Activated naive CD8-positive, alpha-beta T cell treated with anti-CD3 and anti-CD28 coated beads for 36 hours (primary cell): ENCODE measurements at regions not wholly inside any gene's neighbourhood (a gene's known extent, or its start where the extent isn't known, plus 50 kb on each side); places are given as distances from the start of the nearest gene placed in this dataset.

ENCODE experiments used
- DNase-seq: peaks from one replicate; pipeline ENCODE4 v3.0.0; 2021
- H3K27ac Mint-ChIP-seq: one replicate; pipeline ENCODE4 v1.8.0; 2022; ENCODE audit warnings: mild to moderate bottlenecking, moderate library complexity, mixed read lengths
- H3K27me3 Mint-ChIP-seq: one replicate; pipeline ENCODE4 v1.8.0; 2022; ENCODE audit warnings: mild to moderate bottlenecking, mixed read lengths
- H3K36me3 Mint-ChIP-seq: one replicate; pipeline ENCODE4 v1.8.0; 2021; ENCODE audit warnings: mild to moderate bottlenecking, mixed read lengths
- H3K4me1 Mint-ChIP-seq: one replicate; pipeline ENCODE4 v1.8.0; 2021; ENCODE audit warnings: mixed read lengths
- H3K4me3 Mint-ChIP-seq: one replicate; pipeline ENCODE4 v1.8.0; 2022; ENCODE audit warnings: mild to moderate bottlenecking, moderate library complexity, mixed read lengths
- H3K9me3 Mint-ChIP-seq: one replicate; pipeline ENCODE4 v1.8.0; 2022; ENCODE audit warnings: mixed read lengths

GRCh38 chr9:20197976-20198685 lies 409.3 kb upstream of the SLC24A2 start:
- H3K4me1 Mint-ChIP-seq: peaks cover 12% of the 10 kb centered on the region
- H3K9me3 Mint-ChIP-seq: peaks cover 15% of the 10 kb centered on the region
- peaks cover 6% of the 10 kb centered on the region for H3K36me3 Mint-ChIP-seq
- no peak overlapping the region for H3K4me3 Mint-ChIP-seq
- no peak for DNase-seq
- no peak overlapping the region for H3K27ac Mint-ChIP-seq
- H3K27me3 Mint-ChIP-seq: peaks cover 13% of the 10 kb centered on the region

DNA sequence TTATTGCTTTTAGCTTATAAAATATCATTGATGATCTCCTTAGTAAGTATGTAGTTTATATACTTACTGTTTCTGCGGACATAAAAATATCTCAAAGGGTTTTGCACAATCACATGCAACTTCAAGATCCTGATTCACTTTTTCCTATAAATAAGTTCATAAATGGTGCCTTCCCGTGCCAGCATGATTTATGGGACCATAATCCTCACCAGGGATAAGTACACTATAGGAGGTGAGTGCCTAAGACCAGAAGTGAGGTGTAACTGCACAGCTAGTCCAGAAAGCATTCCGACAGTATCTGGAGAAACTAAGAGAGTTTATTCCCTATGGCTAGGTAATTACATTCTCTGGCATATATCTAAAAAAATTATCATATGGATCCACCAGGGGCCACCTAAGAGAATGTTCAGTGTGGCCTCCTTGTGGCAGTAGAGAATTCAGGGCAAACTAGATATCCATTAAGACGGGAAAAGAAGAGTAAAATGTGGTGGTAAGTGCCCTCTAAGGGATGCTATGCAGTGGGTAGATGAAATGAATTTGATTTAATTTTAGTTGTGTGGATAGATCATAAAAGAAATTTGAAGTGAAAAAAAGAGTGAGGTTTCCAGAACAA lies 402.5 kb upstream of the SLC24A2 start:
- no peaks in the 10 kb centered on the region for H3K4me1 Mint-ChIP-seq
- peaks cover 2% of the 10 kb centered on the region for H3K36me3 Mint-ChIP-seq
- H3K4me3 Mint-ChIP-seq: no peak overlapping the region
- DNase-seq: no peak
- H3K27ac Mint-ChIP-seq: no peak overlapping the region
- H3K9me3 Mint-ChIP-seq: peaks cover 12% of the 10 kb centered on the region
- H3K27me3 Mint-ChIP-seq: no peaks in the 10 kb centered on the region

DNA sequence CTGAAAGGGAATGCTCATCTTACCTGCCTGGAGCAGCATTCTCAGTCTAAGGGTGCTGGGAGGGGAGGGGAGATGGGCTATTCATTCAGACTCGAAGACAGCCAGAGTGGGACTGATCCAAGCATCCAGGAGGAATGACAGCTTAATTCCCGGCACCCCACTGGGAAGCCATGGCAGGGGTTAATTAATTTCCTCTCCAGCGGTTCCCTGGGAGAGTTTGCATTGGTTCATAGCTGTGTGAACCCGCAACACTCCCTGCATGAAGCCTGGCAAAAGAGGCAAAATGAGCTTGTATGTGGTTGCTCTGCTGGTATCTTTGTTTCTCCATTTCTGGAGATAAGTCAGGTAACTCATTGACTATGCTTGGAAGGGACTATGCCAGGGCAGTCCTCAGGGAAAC lies 401.0 kb upstream of the SLC24A2 start:
- Mint-ChIP-seq H3K27me3 (no peaks in the 10 kb centered on the region), H3K4me3 (no peak overlapping the region), H3K4me1 (no peaks in the 10 kb centered on the region), H3K36me3 (no peaks in the 10 kb centered on the region), H3K27ac (no peak overlapping the region), H3K9me3 (peaks cover 6% of the 10 kb centered on the region)
- DNase-seq: no peak

DNA sequence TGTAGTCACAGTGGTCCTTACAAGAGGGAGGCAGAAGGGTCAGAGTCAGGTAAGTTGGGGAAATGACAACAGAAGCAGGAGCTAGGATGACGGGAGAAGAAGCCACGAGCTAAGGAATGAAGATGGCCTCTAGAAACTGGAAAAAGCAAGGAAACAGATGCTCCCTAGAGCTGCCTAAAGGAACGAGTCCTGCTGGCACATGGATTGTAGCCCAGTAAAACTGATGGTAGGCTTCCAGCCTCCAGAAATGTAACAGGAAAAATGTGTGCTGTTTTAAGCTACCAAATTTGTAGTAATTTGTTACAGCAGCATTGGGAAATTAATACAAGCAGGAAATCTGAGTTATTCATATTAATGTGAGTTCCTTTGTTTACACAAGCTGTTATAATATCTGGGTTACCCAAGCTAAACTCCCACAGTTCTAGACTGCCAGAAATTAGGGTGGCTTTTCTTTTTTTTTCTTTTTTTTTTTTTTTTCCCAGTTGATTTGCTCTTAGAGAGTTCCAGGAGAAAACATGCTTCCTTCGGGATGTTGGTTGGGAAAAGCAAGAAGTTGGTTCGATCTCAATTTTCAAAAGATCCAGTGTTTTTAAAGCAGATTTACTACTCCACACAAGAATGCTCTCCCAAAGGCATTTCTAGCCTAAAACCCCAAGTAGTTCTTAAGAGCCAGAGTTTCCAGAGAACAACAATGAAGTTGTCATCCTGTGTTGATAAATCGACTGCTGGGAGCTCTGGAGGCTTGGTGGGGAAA lies 400.0 kb upstream of the SLC24A2 start:
- no peak overlapping the region for H3K27ac Mint-ChIP-seq
- H3K9me3 Mint-ChIP-seq: peaks cover 2% of the 10 kb centered on the region
- H3K4me1 Mint-ChIP-seq: no peaks in the 10 kb centered on the region
- H3K36me3 Mint-ChIP-seq: no peaks in the 10 kb centered on the region
- H3K4me3 Mint-ChIP-seq: no peak overlapping the region
- DNase-seq: no peak
- H3K27me3 Mint-ChIP-seq: no peaks in the 10 kb centered on the region

- DNase-seq: no peak
- H3K4me3 Mint-ChIP-seq: no peak overlapping the region
- no peak overlapping the region for H3K27ac Mint-ChIP-seq
- no peaks in the 10 kb centered on the region for H3K27me3 Mint-ChIP-seq
- peaks cover 6% of the 10 kb centered on the region for H3K9me3 Mint-ChIP-seq
- H3K36me3 Mint-ChIP-seq: no peaks in the 10 kb centered on the region
- H3K4me1 Mint-ChIP-seq: no peaks in the 10 kb centered on the region
Observed at GRCh38 chr9:20187318-20187717, 398.5 kb upstream of the SLC24A2 start.

DNA sequence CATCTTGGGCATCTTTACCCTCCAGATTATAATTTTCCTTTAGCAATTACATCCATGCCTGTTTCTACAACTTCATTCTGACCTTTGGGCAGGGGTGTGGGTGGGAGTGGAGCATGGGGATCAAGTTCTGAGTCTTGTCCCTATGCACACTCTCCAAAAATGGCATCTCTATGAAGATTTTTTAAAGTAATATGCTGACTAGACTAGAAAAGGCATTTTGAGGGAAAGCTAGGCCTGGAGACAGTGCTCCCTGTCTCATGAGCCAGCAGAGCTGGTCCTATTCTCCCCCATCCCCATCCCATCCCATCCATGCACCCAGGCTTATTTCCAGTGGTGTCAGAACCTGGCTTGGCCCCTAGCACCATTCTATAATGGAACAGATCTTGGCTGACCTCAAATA lies 398.0 kb upstream of the SLC24A2 start:
- H3K36me3 Mint-ChIP-seq: no peaks in the 10 kb centered on the region
- no peaks in the 10 kb centered on the region for H3K4me1 Mint-ChIP-seq
- H3K4me3 Mint-ChIP-seq: no peak overlapping the region
- no peak for DNase-seq
- H3K27ac Mint-ChIP-seq: no peak overlapping the region
- no peaks in the 10 kb centered on the region for H3K27me3 Mint-ChIP-seq
- H3K9me3 Mint-ChIP-seq: peaks cover 4% of the 10 kb centered on the region

DNA sequence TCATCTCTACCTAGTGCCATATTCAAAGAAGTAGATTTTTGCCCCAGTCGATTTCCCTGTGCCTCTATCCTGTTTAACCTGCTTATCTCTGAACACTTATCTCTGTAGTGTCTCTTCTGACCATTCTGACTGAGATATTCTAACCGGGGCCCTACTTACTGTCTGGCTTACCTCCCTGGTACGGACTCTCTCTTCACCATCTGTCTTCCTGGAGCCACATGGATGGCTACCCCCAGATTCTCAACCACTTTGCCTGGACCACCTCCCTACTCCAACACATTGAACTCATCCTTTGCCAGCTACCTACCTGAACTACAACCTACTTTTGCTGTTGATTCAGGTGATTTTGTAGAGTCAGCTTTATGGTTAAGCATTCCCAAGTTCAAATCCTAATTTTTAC lies 397.4 kb upstream of the SLC24A2 start:
- no peak overlapping the region for H3K4me3 Mint-ChIP-seq
- H3K36me3 Mint-ChIP-seq: no peaks in the 10 kb centered on the region
- no peak for DNase-seq
- no peak overlapping the region for H3K27ac Mint-ChIP-seq
- no peaks in the 10 kb centered on the region for H3K4me1 Mint-ChIP-seq
- peaks cover 4% of the 10 kb centered on the region for H3K9me3 Mint-ChIP-seq
- no peaks in the 10 kb centered on the region for H3K27me3 Mint-ChIP-seq

DNA sequence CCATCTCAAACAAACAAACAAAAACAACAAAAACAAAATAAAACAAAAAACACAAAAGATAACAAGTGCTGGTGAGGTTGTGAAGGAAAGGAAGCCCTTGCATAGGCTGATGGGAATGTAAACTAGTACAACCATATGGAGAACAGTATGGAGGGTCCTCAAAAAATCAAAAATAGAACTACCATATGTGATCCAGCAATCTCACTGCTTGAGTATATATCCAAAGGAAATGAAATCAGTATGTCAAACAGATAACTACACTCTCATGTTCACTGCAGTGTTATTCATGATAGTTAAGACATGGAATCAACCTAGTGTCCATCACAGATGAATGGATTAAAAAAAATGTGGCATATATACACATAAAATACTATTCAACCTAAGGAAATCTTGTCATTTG lies 395.7 kb upstream of the SLC24A2 start:
- H3K36me3 Mint-ChIP-seq: no peaks in the 10 kb centered on the region
- H3K27ac Mint-ChIP-seq: no peak overlapping the region
- no peak overlapping the region for H3K4me3 Mint-ChIP-seq
- no peaks in the 10 kb centered on the region for H3K4me1 Mint-ChIP-seq
- peaks cover 4% of the 10 kb centered on the region for H3K9me3 Mint-ChIP-seq
- H3K27me3 Mint-ChIP-seq: no peaks in the 10 kb centered on the region
- DNase-seq: no peak

DNA sequence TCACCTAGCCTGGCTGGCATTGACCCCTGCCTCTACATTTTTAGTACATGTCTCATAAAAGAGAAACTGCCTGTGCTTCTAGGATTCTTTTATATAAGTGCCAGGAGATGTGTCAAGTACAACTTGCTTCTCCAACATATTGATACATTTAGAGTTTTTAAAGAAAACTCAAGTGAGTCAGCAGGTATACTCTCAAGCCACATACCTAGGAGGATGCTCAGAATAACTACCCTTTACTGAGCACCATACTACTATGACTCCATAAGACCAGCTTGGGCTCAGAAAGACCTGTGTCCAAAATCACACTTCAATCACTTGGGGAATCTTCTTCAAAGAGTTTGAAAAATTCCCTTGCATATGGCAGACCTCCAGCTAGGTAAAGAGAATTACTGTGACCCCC lies 389.8 kb upstream of the SLC24A2 start:
- peaks cover 4% of the 10 kb centered on the region for H3K27me3 Mint-ChIP-seq
- H3K4me3 Mint-ChIP-seq: no peak overlapping the region
- H3K9me3 Mint-ChIP-seq: peaks cover 5% of the 10 kb centered on the region
- no peak for DNase-seq
- H3K27ac Mint-ChIP-seq: no peak overlapping the region
- H3K36me3 Mint-ChIP-seq: no peaks in the 10 kb centered on the region
- no peaks in the 10 kb centered on the region for H3K4me1 Mint-ChIP-seq

GRCh38 chr9:20178197-20178596 lies 389.4 kb upstream of the SLC24A2 start:
- H3K4me3 Mint-ChIP-seq: no peak overlapping the region
- H3K27ac Mint-ChIP-seq: no peak overlapping the region
- no peaks in the 10 kb centered on the region for H3K4me1 Mint-ChIP-seq
- no peaks in the 10 kb centered on the region for H3K36me3 Mint-ChIP-seq
- peaks cover 5% of the 10 kb centered on the region for H3K9me3 Mint-ChIP-seq
- peaks cover 4% of the 10 kb centered on the region for H3K27me3 Mint-ChIP-seq
- no peak for DNase-seq

GRCh38 chr9:20170122-20170521 lies 381.3 kb upstream of the SLC24A2 start:
- DNase-seq: no peak
- peak overlapping the region; percentile 36 for H3K27ac Mint-ChIP-seq
- no peaks in the 10 kb centered on the region for H3K27me3 Mint-ChIP-seq
- H3K4me1 Mint-ChIP-seq: no peaks in the 10 kb centered on the region
- no peak overlapping the region for H3K4me3 Mint-ChIP-seq
- peaks cover 47% of the 10 kb centered on the region for H3K9me3 Mint-ChIP-seq
- peaks cover 21% of the 10 kb centered on the region for H3K36me3 Mint-ChIP-seq

GRCh38 chr9:20152151-20152725 lies 363.4 kb upstream of the SLC24A2 start:
- Mint-ChIP-seq H3K36me3 (no peaks in the 10 kb centered on the region), H3K27me3 (peaks cover 3% of the 10 kb centered on the region), H3K27ac (no peak overlapping the region), H3K4me3 (no peak overlapping the region), H3K9me3 (no peaks in the 10 kb centered on the region), H3K4me1 (peaks cover under 1% of the 10 kb centered on the region)
- DNase-seq: no peak

DNA sequence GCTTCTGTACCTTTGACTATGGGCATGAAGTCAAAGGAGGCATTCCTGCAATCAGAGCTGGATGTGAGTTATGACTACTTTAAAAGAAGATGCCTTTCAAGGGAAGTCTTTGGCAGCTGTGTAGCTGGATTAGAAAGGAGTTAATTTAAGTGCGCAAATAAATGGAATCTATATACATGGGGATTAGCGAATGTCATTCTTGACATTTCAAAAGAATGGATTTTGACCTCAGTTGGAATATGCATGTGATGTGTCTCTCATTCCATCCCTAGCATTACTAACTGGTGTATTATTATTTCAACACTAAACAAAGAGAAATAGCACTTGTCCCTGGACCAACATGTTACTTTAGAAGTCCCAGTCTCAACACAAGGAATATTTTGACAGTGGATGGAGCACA lies 359.6 kb upstream of the SLC24A2 start:
- H3K27ac Mint-ChIP-seq: no peak overlapping the region
- H3K4me3 Mint-ChIP-seq: no peak overlapping the region
- no peaks in the 10 kb centered on the region for H3K36me3 Mint-ChIP-seq
- H3K9me3 Mint-ChIP-seq: no peaks in the 10 kb centered on the region
- H3K27me3 Mint-ChIP-seq: peaks cover 14% of the 10 kb centered on the region
- peaks cover 9% of the 10 kb centered on the region for H3K4me1 Mint-ChIP-seq
- no peak for DNase-seq

- no peak for DNase-seq
- H3K9me3 Mint-ChIP-seq: no peaks in the 10 kb centered on the region
Observed at GRCh38 chr9:20144197-20144596, 355.4 kb upstream of the SLC24A2 start.

GRCh38 chr9:20139763-20140290 lies 351.0 kb upstream of the SLC24A2 start:
- no peak overlapping the region for H3K4me3 Mint-ChIP-seq
- H3K36me3 Mint-ChIP-seq: no peaks in the 10 kb centered on the region
- H3K27me3 Mint-ChIP-seq: peaks cover 11% of the 10 kb centered on the region
- no peaks in the 10 kb centered on the region for H3K9me3 Mint-ChIP-seq
- no peak overlapping the region for H3K27ac Mint-ChIP-seq
- no peak for DNase-seq
- H3K4me1 Mint-ChIP-seq: peaks cover 9% of the 10 kb centered on the region

More at GRCh38 chr9:20144197-20144596, 355.4 kb upstream of the SLC24A2 start:
- Mint-ChIP-seq H3K36me3 (no peaks in the 10 kb centered on the region), H3K27ac (no peak overlapping the region), H3K4me3 (peak overlapping the region; percentile 64), H3K4me1 (peaks cover 9% of the 10 kb centered on the region), H3K27me3 (peaks cover 14% of the 10 kb centered on the region)
